Breast epithelium (tissue), 3 donors: ENCODE measurements at regions not wholly inside any gene's neighbourhood (a gene's known extent, or its start where the extent isn't known, plus 50 kb on each side); places are given as distances from the start of the nearest gene placed in this dataset.

ENCODE experiments used
- POLR2A ChIP-seq: fragments of 450-650 bp; IDR thresholded peaks from one replicate; pipeline ENCODE4 v1.6.1; 2016; ENCODE audit warnings: antibody characterized with exemption, mild to moderate bottlenecking, moderate library complexity
- POLR2AphosphoS5 ChIP-seq, 3 donors: sonication (generic); formaldehyde crosslinking; IDR thresholded peaks; one replicate each; pipeline ENCODE4 v1.6.1; 2017; ENCODE audit warnings: antibody characterized with exemption in 3 of 3
- TF ChIP-seq, protein P1 (sequence below), 3 donors: fragments of 450-650 bp; IDR thresholded peaks; one replicate each; pipeline ENCODE4 v1.5.1; 2016 to 2017; ENCODE audit warnings: antibody characterized with exemption in 3 of 3, mild to moderate bottlenecking in 3 of 3, moderate library complexity in 3 of 3

GRCh38 chr6:62393608-62394007 lies 107.6 kb upstream of the KHDRBS2 start:
- TF ChIP-seq, protein P1, sequence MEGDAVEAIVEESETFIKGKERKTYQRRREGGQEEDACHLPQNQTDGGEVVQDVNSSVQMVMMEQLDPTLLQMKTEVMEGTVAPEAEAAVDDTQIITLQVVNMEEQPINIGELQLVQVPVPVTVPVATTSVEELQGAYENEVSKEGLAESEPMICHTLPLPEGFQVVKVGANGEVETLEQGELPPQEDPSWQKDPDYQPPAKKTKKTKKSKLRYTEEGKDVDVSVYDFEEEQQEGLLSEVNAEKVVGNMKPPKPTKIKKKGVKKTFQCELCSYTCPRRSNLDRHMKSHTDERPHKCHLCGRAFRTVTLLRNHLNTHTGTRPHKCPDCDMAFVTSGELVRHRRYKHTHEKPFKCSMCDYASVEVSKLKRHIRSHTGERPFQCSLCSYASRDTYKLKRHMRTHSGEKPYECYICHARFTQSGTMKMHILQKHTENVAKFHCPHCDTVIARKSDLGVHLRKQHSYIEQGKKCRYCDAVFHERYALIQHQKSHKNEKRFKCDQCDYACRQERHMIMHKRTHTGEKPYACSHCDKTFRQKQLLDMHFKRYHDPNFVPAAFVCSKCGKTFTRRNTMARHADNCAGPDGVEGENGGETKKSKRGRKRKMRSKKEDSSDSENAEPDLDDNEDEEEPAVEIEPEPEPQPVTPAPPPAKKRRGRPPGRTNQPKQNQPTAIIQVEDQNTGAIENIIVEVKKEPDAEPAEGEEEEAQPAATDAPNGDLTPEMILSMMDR (IDR thresholded peaks at IDR 0.05): no peak
- no peak for TF ChIP-seq POLR2AphosphoS5 (IDR thresholded peaks at IDR 0.05)
- TF ChIP-seq POLR2A: no peak
